ENCODE measurements at regions not wholly inside any gene's neighbourhood (a gene's known extent, or its start where the extent isn't known, plus 50 kb on each side); places are given as distances from the start of the nearest gene placed in this dataset.

GRCh38 chr2:57962861-57963260 lies 83.7 kb upstream of the VRK2 start:
- Histone ChIP-seq H3K4me1 (ENCODE audit: control insufficient read depth in 2 of 3, insufficient read depth in 2 of 3, low read depth in 1 of 3, low read length in 3 of 3) (no peaks in the 10 kb centered on the region), H3K4me3 (ENCODE audit: low read length in 3 of 3) (no peak overlapping the region), H3K9ac (ENCODE audit: low read length in 3 of 3) (no peak overlapping the region), H3K9me3 (ENCODE audit: control insufficient read depth in 2 of 3, insufficient read depth in 1 of 3, low read length in 3 of 3) (no peaks in the 10 kb centered on the region), H3K36me3 (ENCODE audit: control insufficient read depth in 2 of 3, insufficient read depth in 3 of 3, low read length in 3 of 3) (no peaks in the 10 kb centered on the region), H3K27me3 (ENCODE audit: control insufficient read depth, insufficient read depth, low read length) (no peaks in the 10 kb centered on the region), H3K27ac (ENCODE audit: low read depth in 2 of 2, low read length in 2 of 2) (no peak overlapping the region)
- TF ChIP-seq CTCF (IDR thresholded peaks at IDR 0.05; ENCODE audit: borderline replicate concordance, extremely low read depth, insufficient read depth), result no peak
- FAIRE-seq (no peak), DNase-seq (no peak)
- intact Hi-C loops (cut with DNase I), result no loop called here

- Histone ChIP-seq H3K4me3 (ENCODE audit: low read length in 3 of 3) (no peak overlapping the region), H3K9me3 (ENCODE audit: control insufficient read depth in 2 of 3, insufficient read depth in 1 of 3, low read length in 3 of 3) (no peaks in the 10 kb centered on the region), H3K27me3 (ENCODE audit: control insufficient read depth, insufficient read depth, low read length) (no peaks in the 10 kb centered on the region), H3K27ac (ENCODE audit: low read depth in 2 of 2, low read length in 2 of 2) (no peak overlapping the region), H3K36me3 (ENCODE audit: control insufficient read depth in 2 of 3, insufficient read depth in 3 of 3, low read length in 3 of 3) (no peaks in the 10 kb centered on the region), H3K4me1 (ENCODE audit: control insufficient read depth in 2 of 3, insufficient read depth in 2 of 3, low read depth in 1 of 3, low read length in 3 of 3) (no peaks in the 10 kb centered on the region), H3K9ac (ENCODE audit: low read length in 3 of 3) (no peak overlapping the region)
- intact Hi-C loops (cut with DNase I), result no loop called here
- FAIRE-seq (no peak), DNase-seq (no peak)
- TF ChIP-seq CTCF (IDR thresholded peaks at IDR 0.05; ENCODE audit: borderline replicate concordance, extremely low read depth, insufficient read depth), result no peak
These were observed 81.4 kb upstream of the VRK2 start for GRCh38 chr2:57965219-57965618.

- Histone ChIP-seq H3K9ac (ENCODE audit: low read length in 3 of 3) (no peak overlapping the region), H3K4me1 (ENCODE audit: control insufficient read depth in 2 of 3, insufficient read depth in 2 of 3, low read depth in 1 of 3, low read length in 3 of 3) (no peaks in the 10 kb centered on the region), H3K9me3 (ENCODE audit: control insufficient read depth in 2 of 3, insufficient read depth in 1 of 3, low read length in 3 of 3) (no peaks in the 10 kb centered on the region), H3K27me3 (ENCODE audit: control insufficient read depth, insufficient read depth, low read length) (no peaks in the 10 kb centered on the region), H3K36me3 (ENCODE audit: control insufficient read depth in 2 of 3, insufficient read depth in 3 of 3, low read length in 3 of 3) (no peaks in the 10 kb centered on the region), H3K4me3 (ENCODE audit: low read length in 3 of 3) (no peak overlapping the region), H3K27ac (ENCODE audit: low read depth in 2 of 2, low read length in 2 of 2) (no peak overlapping the region)
- no peak for TF ChIP-seq CTCF (IDR thresholded peaks at IDR 0.05; ENCODE audit: borderline replicate concordance, extremely low read depth, insufficient read depth)
- intact Hi-C loops (cut with DNase I), result no loop called here
- no peak for FAIRE-seq
- no peak for DNase-seq
These were observed 80.6 kb upstream of the VRK2 start for GRCh38 chr2:57965961-57966360.

GRCh38 chr2:57973621-57974186 lies 72.9 kb upstream of the VRK2 start:
- no peak for TF ChIP-seq CTCF (IDR thresholded peaks at IDR 0.05; ENCODE audit: borderline replicate concordance, extremely low read depth, insufficient read depth)
- DNase-seq (no peak), FAIRE-seq (no peak)
- no peaks in the 10 kb centered on the region for H3K9me3 ChIP-seq (ENCODE audit: control insufficient read depth in 2 of 3, insufficient read depth in 1 of 3, low read length in 3 of 3)
- no peak overlapping the region for H3K27ac ChIP-seq (ENCODE audit: low read depth in 2 of 2, low read length in 2 of 2)
- no peak overlapping the region for H3K4me3 ChIP-seq (ENCODE audit: low read length in 3 of 3)
- H3K27me3 ChIP-seq (ENCODE audit: control insufficient read depth, insufficient read depth, low read length), result no peaks in the 10 kb centered on the region
- H3K36me3 ChIP-seq (ENCODE audit: control insufficient read depth in 2 of 3, insufficient read depth in 3 of 3, low read length in 3 of 3), result no peaks in the 10 kb centered on the region
- intact Hi-C loops (cut with DNase I), result no loop called here
- H3K9ac ChIP-seq (ENCODE audit: low read length in 3 of 3), result no peak overlapping the region
- no peaks in the 10 kb centered on the region for H3K4me1 ChIP-seq (ENCODE audit: control insufficient read depth in 2 of 3, insufficient read depth in 2 of 3, low read depth in 1 of 3, low read length in 3 of 3)

Measured in kidney (tissue), 13 donors.